ENCODE measurements at regions not wholly inside any gene's neighbourhood (a gene's known extent, or its start where the extent isn't known, plus 50 kb on each side); places are given as distances from the start of the nearest gene placed in this dataset.
"Not testable (repeated sequence)": the region's sequence is repeated elsewhere in the genome, so short reads cannot be mapped to it uniquely, and the experiment has no call there.

DNA sequence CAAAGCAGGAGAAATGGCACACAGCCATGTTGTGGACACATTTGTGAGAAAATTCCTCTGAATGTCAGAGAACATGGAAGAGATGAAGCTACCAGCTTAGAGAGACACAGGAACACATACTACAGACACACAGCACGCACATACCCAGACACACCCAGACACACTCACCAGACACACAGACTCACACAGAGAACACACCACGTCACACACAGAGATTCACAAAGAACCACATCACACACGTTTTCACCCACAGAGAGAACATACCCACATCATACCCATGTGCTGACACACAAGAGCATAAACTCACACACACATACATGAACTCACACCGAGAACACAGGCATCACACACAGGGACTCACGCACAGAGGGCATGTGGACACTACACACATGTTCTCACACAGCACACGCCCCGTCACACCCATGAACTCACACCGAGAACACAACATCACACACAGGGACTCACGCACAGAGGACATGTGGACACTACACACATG is 124.9 kb downstream of the METRNL start:
- no peak for DNase-seq

DNA sequence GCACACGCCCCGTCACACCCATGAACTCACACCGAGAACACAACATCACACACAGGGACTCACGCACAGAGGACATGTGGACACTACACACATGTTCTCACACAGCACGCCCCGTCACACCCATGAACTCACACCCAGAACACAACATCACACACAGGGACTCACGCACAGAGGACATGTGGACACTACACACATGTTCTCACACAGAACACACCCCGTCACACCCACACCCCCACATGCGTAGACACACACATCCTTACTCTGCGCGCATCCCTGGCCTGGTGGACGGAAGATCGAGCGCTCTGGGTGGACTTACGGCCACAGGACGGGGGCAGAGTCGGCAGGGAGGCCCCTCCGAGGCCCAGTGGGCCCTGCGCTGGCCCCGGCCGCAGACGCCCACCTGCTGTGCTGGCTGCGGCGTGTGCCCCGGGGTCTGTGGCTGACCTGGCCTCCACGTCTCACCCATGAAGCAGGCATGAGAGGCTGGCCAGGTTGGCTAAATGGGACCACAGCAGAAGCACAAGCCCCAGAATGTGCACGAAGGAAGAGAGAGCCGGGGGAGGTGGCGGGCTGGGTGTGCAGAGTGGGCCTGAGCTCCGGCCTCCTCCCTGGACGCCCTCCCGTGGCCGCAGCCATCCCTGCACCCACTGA is 125.5 kb downstream of the METRNL start:
- DNase-seq, result not testable (repeated sequence)

DNA sequence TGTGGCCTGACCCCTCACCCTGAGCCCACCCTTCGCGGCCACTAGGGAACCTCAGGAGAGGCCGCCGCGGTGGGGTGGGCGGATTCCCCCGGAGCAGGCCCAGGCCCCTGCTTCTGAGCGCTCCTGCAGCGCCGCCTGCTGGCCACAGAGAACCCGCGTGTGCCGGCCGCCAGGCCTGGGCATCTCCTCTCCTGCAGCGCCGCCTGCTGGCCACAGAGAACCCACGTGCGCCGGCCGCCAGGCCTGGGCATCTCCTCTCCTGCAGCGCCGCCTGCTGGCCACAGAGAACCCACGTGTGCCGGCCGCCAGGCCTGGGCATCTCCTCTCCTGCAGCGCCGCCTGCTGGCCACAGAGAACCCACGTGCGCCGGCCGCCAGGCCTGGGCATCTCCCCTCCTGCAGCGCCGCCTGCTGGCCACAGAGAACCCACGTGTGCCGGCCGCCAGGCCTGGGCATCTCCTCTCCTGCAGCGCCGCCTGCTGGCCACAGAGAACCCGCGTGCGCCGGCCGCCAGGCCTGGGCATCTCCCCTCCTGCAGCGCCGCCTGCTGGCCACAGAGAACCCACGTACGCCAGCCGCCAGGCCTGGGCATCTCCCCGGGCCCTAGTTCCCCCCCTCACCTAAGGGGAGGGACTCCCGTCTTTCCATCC is 126.1 kb downstream of the METRNL start:
- not testable (repeated sequence) for DNase-seq

DNA sequence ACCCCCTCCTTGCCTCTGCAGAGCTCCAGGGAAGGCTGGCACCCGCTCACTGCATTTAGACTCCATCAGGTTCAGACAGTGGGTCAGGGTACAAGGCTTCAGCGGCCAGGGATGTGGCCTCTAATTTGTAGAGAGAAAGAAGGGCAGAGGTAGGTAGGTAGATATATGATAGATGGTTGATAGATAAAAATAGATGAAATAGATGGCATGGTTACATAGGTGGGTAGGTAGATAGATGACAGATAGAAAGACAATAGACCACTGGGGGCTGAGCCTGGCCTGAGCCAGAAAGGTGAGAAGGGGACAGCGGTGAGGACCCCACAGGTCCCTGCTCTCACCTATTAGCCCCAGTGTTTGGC is 126.6 kb downstream of the METRNL start:
- not testable (repeated sequence) for DNase-seq

DNA sequence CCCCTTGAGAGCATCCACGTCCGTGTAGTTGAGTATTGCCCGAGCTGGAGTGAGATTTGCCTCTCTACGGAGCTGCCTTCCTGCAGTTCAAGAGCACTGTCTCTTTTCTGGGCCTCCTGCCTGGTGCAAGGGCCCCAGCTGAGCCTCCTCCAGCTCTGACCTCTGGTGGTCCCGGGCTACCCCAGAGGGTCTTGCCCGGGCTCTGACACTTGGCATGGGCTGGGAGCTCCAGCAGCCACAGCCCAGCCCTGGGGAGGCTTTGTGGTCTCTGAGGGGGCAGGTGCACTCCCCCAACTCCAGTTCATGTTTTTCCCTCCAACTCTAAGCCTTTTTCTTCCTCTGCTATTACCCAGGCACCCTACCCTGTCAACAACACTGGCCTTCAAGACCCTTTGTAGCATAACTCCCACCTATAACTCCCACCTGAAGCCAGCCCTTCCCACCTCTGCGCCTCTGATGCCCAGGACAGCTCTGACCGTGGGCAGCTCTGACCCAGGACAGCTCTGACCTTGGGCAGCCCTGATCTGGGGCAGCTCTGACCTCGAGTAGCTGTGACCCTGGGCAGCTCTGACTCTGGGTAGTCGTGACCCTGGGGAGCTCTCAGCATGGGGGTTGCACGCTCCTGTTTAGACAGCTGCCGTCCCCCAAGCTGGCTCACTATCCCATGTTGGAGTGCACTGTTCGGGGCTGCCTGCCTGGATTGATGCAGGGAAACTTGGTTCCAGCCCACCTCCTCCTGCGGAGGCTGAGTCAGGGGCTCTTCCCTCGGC is 127.6 kb downstream of the METRNL start:
- not testable (repeated sequence) for DNase-seq

DNA sequence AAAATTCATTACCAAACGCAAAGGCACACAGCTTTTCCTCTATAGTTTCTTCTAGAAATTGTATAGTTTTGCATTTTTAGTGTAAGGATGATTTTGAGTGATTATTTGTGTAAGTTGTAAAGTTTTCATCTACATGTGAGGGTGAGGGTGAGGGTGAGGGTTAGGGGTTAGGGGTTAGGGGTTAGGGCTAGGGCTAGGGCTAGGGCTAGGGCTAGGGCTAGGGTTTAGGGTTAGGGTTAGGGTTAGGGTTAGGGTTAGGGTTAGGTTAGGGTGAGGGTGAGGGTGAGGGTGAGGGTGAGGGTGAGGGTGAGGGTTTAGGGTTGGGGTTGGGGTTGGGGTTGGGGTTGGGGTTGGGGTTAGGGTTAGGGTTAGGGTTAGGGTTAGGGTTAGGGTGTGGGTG is 167.6 kb downstream of the METRNL start:
- not testable (repeated sequence) for DNase-seq

All from NCI-H510A (cell line).